ENCODE measurements at regions not wholly inside any gene's neighbourhood (a gene's known extent, or its start where the extent isn't known, plus 50 kb on each side); places are given as distances from the start of the nearest gene placed in this dataset.

GRCh38 chr13:105907319-105908019 lies 628.0 kb downstream of the EFNB2 start:
- no peak overlapping the region for H3K27ac ChIP-seq (ENCODE audit: insufficient read depth, low read length)
- H2AFZ ChIP-seq (ENCODE audit: low read length) = no peak overlapping the region
- H3K79me2 ChIP-seq (ENCODE audit: control insufficient read depth, insufficient read depth, low read length) = no peaks in the 10 kb centered on the region
- no peaks in the 10 kb centered on the region for H3K27me3 ChIP-seq (ENCODE audit: control insufficient read depth, insufficient read depth, low read length)
- H3K4me1 ChIP-seq (ENCODE audit: control insufficient read depth, extremely low read depth, insufficient read depth, low read length) = no peaks in the 10 kb centered on the region
- H3K9me3 ChIP-seq (ENCODE audit: control insufficient read depth, insufficient read depth, low read depth, low read length) = no peaks in the 10 kb centered on the region
- no peak overlapping the region for H3K9ac ChIP-seq (ENCODE audit: insufficient read depth, low read length)
- no peak overlapping the region for H3K4me3 ChIP-seq (replicated peaks in 1 of 4; ENCODE audit: control extremely low read depth in 1 of 4, insufficient read depth in 1 of 4, low read depth in 3 of 4, low read length in 4 of 4)
- H4K20me1 ChIP-seq (ENCODE audit: control insufficient read depth, extremely low read depth, insufficient read depth, low read length) = no peaks in the 10 kb centered on the region
- no peaks in the 10 kb centered on the region for H3K36me3 ChIP-seq (ENCODE audit: control insufficient read depth, insufficient read depth, low read length)
- no peak for DNase-seq (ENCODE audit: low read depth in 2 of 2)
- TF ChIP-seq CTCF (conservative IDR thresholded peaks at IDR 0.05 in 1 of 2, IDR thresholded peaks at IDR 0.05 in 1 of 2; ENCODE audit: low read depth in 1 of 2, low read length in 2 of 2) (no peak), EZH2 (IDR thresholded peaks at IDR 0.05; ENCODE audit: low read length, missing control alignments) (no peak)
- no peak overlapping the region for H3K4me2 ChIP-seq (ENCODE audit: extremely low read depth, insufficient read depth, low read length)

- Histone ChIP-seq H3K9ac (ENCODE audit: insufficient read depth, low read length) (no peak overlapping the region), H3K9me3 (ENCODE audit: control insufficient read depth, insufficient read depth, low read depth, low read length) (no peaks in the 10 kb centered on the region), H3K36me3 (ENCODE audit: control insufficient read depth, insufficient read depth, low read length) (no peaks in the 10 kb centered on the region), H3K4me3 (replicated peaks in 1 of 4; ENCODE audit: control extremely low read depth in 1 of 4, insufficient read depth in 1 of 4, low read depth in 3 of 4, low read length in 4 of 4) (no peak overlapping the region), H3K27ac (ENCODE audit: insufficient read depth, low read length) (no peak overlapping the region), H4K20me1 (ENCODE audit: control insufficient read depth, extremely low read depth, insufficient read depth, low read length) (no peaks in the 10 kb centered on the region), H2AFZ (ENCODE audit: low read length) (peak overlapping the region; percentile 16), H3K79me2 (ENCODE audit: control insufficient read depth, insufficient read depth, low read length) (no peaks in the 10 kb centered on the region), H3K27me3 (ENCODE audit: control insufficient read depth, insufficient read depth, low read length) (no peaks in the 10 kb centered on the region), H3K4me2 (ENCODE audit: extremely low read depth, insufficient read depth, low read length) (no peak overlapping the region), H3K4me1 (ENCODE audit: control insufficient read depth, extremely low read depth, insufficient read depth, low read length) (no peaks in the 10 kb centered on the region)
- TF ChIP-seq EZH2 (IDR thresholded peaks at IDR 0.05; ENCODE audit: low read length, missing control alignments) (no peak), CTCF (conservative IDR thresholded peaks at IDR 0.05 in 1 of 2, IDR thresholded peaks at IDR 0.05 in 1 of 2; ENCODE audit: low read depth in 1 of 2, low read length in 2 of 2) (no peak)
- DNase-seq (ENCODE audit: low read depth in 2 of 2) = peak in 1 of 2 donors; percentile 32
These were observed 628.7 kb downstream of the EFNB2 start for GRCh38 chr13:105906746-105907145.

- H3K27ac ChIP-seq (ENCODE audit: insufficient read depth, low read length) = no peak overlapping the region
- no peak overlapping the region for H3K4me3 ChIP-seq (replicated peaks in 1 of 4; ENCODE audit: control extremely low read depth in 1 of 4, insufficient read depth in 1 of 4, low read depth in 3 of 4, low read length in 4 of 4)
- TF ChIP-seq CTCF (conservative IDR thresholded peaks at IDR 0.05 in 1 of 2, IDR thresholded peaks at IDR 0.05 in 1 of 2; ENCODE audit: low read depth in 1 of 2, low read length in 2 of 2) (no peak), EZH2 (IDR thresholded peaks at IDR 0.05; ENCODE audit: low read length, missing control alignments) (no peak)
- H4K20me1 ChIP-seq (ENCODE audit: control insufficient read depth, extremely low read depth, insufficient read depth, low read length) = no peaks in the 10 kb centered on the region
- no peaks in the 10 kb centered on the region for H3K36me3 ChIP-seq (ENCODE audit: control insufficient read depth, insufficient read depth, low read length)
- H3K9me3 ChIP-seq (ENCODE audit: control insufficient read depth, insufficient read depth, low read depth, low read length) = no peaks in the 10 kb centered on the region
- H2AFZ ChIP-seq (ENCODE audit: low read length) = no peak overlapping the region
- H3K27me3 ChIP-seq (ENCODE audit: control insufficient read depth, insufficient read depth, low read length) = no peaks in the 10 kb centered on the region
- no peak overlapping the region for H3K9ac ChIP-seq (ENCODE audit: insufficient read depth, low read length)
- no peak for DNase-seq (ENCODE audit: low read depth in 2 of 2)
- H3K4me1 ChIP-seq (ENCODE audit: control insufficient read depth, extremely low read depth, insufficient read depth, low read length) = no peaks in the 10 kb centered on the region
- H3K4me2 ChIP-seq (ENCODE audit: extremely low read depth, insufficient read depth, low read length) = no peak overlapping the region
- H3K79me2 ChIP-seq (ENCODE audit: control insufficient read depth, insufficient read depth, low read length) = no peaks in the 10 kb centered on the region
These were observed 631.3 kb downstream of the EFNB2 start for GRCh38 chr13:105904034-105904742.
